ENCODE measurements at regions not wholly inside any gene's neighbourhood (a gene's known extent, or its start where the extent isn't known, plus 50 kb on each side); places are given as distances from the start of the nearest gene placed in this dataset.
"Not testable (repeated sequence)": the region's sequence is repeated elsewhere in the genome, so short reads cannot be mapped to it uniquely, and the experiment has no call there.

DNA sequence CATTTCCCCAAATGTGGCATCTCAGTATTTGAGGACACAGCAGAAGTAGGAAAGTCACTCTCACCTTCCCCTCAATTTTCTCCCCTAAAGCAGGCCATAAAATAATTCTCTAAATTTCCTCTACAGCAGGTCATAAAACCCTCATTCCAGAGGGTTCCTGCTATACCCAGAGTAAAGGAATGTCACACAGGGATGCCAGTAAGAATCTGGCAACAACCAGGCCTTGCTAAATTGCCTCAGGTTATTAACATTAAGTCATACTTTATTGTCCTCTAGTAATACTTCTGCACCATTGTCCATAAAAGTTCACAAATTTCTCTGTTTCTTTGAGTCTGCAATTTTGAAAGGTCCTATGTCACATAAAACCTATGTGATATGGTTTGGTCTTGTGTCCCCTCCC, 685.7 kb upstream of the SLIT2 start:
- Histone ChIP-seq H3K79me2 (ENCODE audit: insufficient read depth, low read length) (no peaks in the 10 kb centered on the region), H3K4me2 (ENCODE audit: low read depth, low read length, poor library complexity, severe bottlenecking) (no peak overlapping the region), H3K4me3 (ENCODE audit: low read length, poor library complexity, severe bottlenecking) (no peak overlapping the region), H4K20me1 (ENCODE audit: insufficient read depth, low read length, poor library complexity, severe bottlenecking) (no peaks in the 10 kb centered on the region), H3K27me3 (ENCODE audit: insufficient read depth, low read length, poor library complexity, severe bottlenecking) (no peaks in the 10 kb centered on the region), H3K9ac (ENCODE audit: low read depth, low read length, poor library complexity, severe bottlenecking) (no peak overlapping the region), H3K9me2 (replicated peaks; ENCODE audit: low read depth, low read length) (no peaks in the 10 kb centered on the region), H2AFZ (ENCODE audit: low read length) (no peak overlapping the region), H3K9me3 (ENCODE audit: insufficient read depth, low read depth, low read length) (no peaks in the 10 kb centered on the region), H3F3A (ENCODE audit: low read depth) (no peaks in the 10 kb centered on the region), H3K36me3 (ENCODE audit: insufficient read depth, low read length) (no peaks in the 10 kb centered on the region), H3K4me1 (ENCODE audit: insufficient read depth, low read length, poor library complexity, severe bottlenecking) (no peaks in the 10 kb centered on the region)
- TF ChIP-seq EZH2phosphoT487 (IDR thresholded peaks at IDR 0.05; ENCODE audit: borderline replicate concordance) = no peak
- TF ChIP-seq, protein P1, sequence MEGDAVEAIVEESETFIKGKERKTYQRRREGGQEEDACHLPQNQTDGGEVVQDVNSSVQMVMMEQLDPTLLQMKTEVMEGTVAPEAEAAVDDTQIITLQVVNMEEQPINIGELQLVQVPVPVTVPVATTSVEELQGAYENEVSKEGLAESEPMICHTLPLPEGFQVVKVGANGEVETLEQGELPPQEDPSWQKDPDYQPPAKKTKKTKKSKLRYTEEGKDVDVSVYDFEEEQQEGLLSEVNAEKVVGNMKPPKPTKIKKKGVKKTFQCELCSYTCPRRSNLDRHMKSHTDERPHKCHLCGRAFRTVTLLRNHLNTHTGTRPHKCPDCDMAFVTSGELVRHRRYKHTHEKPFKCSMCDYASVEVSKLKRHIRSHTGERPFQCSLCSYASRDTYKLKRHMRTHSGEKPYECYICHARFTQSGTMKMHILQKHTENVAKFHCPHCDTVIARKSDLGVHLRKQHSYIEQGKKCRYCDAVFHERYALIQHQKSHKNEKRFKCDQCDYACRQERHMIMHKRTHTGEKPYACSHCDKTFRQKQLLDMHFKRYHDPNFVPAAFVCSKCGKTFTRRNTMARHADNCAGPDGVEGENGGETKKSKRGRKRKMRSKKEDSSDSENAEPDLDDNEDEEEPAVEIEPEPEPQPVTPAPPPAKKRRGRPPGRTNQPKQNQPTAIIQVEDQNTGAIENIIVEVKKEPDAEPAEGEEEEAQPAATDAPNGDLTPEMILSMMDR (conservative IDR thresholded peaks at IDR 0.05; ENCODE audit: low read length) = no peak

DNA sequence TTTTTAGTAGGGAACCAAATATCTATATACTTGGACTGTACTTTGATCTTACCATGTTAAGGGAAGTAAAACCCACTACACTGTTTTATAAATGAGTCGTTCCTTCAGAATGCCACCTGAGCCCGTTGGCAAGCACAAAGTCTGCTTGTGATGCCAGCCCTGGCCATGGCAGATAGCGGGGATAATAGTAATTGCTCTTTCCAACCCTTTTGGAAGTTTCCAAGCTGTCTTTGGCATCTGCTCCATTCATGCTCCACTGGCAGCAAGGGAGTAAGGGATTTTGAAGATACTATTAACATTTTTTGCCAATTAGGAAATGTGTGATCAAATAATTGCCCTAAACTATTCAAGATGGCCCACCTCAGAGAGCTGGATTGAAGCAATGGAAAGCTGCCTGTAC, 689.2 kb upstream of the SLIT2 start:
- TF ChIP-seq, protein P1 (conservative IDR thresholded peaks at IDR 0.05; ENCODE audit: low read length) = no peak
- TF ChIP-seq EZH2phosphoT487 (IDR thresholded peaks at IDR 0.05; ENCODE audit: borderline replicate concordance) = no peak
- H3K4me3 ChIP-seq (ENCODE audit: low read length, poor library complexity, severe bottlenecking) = no peak overlapping the region
- no peaks in the 10 kb centered on the region for H3K9me2 ChIP-seq (replicated peaks; ENCODE audit: low read depth, low read length)
- H4K20me1 ChIP-seq (ENCODE audit: insufficient read depth, low read length, poor library complexity, severe bottlenecking) = no peaks in the 10 kb centered on the region
- no peak overlapping the region for H3K9ac ChIP-seq (ENCODE audit: low read depth, low read length, poor library complexity, severe bottlenecking)
- no peak overlapping the region for H3K4me2 ChIP-seq (ENCODE audit: low read depth, low read length, poor library complexity, severe bottlenecking)
- H3K79me2 ChIP-seq (ENCODE audit: insufficient read depth, low read length) = no peaks in the 10 kb centered on the region
- no peak overlapping the region for H2AFZ ChIP-seq (ENCODE audit: low read length)
- H3K27me3 ChIP-seq (ENCODE audit: insufficient read depth, low read length, poor library complexity, severe bottlenecking) = no peaks in the 10 kb centered on the region
- H3F3A ChIP-seq (ENCODE audit: low read depth) = no peaks in the 10 kb centered on the region
- no peaks in the 10 kb centered on the region for H3K4me1 ChIP-seq (ENCODE audit: insufficient read depth, low read length, poor library complexity, severe bottlenecking)
- no peaks in the 10 kb centered on the region for H3K36me3 ChIP-seq (ENCODE audit: insufficient read depth, low read length)
- no peaks in the 10 kb centered on the region for H3K9me3 ChIP-seq (ENCODE audit: insufficient read depth, low read depth, low read length)

DNA sequence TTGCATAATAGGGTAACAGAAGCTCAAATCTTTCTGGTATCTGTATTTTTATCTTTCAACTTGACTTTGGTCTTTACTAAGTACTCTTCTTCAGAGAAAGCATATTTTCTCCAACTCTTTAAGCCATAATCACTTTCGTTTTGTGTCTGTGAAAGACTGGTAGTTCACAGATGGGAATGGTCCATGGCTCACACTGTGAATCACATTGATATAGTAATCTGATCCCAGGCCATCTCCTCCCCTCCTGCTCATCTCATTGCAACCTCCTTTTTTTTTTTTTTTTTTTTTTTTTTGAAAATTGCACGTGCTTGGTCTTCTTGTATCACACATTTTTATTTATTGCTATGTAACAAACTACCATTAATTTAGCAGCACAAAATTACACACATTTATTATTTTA, 694.5 kb upstream of the SLIT2 start:
- no peak overlapping the region for H2AFZ ChIP-seq (ENCODE audit: low read length)
- H3K4me1 ChIP-seq (ENCODE audit: insufficient read depth, low read length, poor library complexity, severe bottlenecking) = no peaks in the 10 kb centered on the region
- H3K27me3 ChIP-seq (ENCODE audit: insufficient read depth, low read length, poor library complexity, severe bottlenecking) = no peaks in the 10 kb centered on the region
- H3K79me2 ChIP-seq (ENCODE audit: insufficient read depth, low read length) = no peaks in the 10 kb centered on the region
- H3K9me3 ChIP-seq (ENCODE audit: insufficient read depth, low read depth, low read length) = no peaks in the 10 kb centered on the region
- no peaks in the 10 kb centered on the region for H3K9me2 ChIP-seq (replicated peaks; ENCODE audit: low read depth, low read length)
- H3K4me3 ChIP-seq (ENCODE audit: low read length, poor library complexity, severe bottlenecking) = no peak overlapping the region
- no peaks in the 10 kb centered on the region for H3K36me3 ChIP-seq (ENCODE audit: insufficient read depth, low read length)
- TF ChIP-seq, protein P1 (conservative IDR thresholded peaks at IDR 0.05; ENCODE audit: low read length) = no peak
- TF ChIP-seq EZH2phosphoT487 (IDR thresholded peaks at IDR 0.05; ENCODE audit: borderline replicate concordance) = no peak
- no peak overlapping the region for H3K4me2 ChIP-seq (ENCODE audit: low read depth, low read length, poor library complexity, severe bottlenecking)
- no peaks in the 10 kb centered on the region for H3F3A ChIP-seq (ENCODE audit: low read depth)
- H3K9ac ChIP-seq (ENCODE audit: low read depth, low read length, poor library complexity, severe bottlenecking) = no peak overlapping the region
- H4K20me1 ChIP-seq (ENCODE audit: insufficient read depth, low read length, poor library complexity, severe bottlenecking) = no peaks in the 10 kb centered on the region

DNA sequence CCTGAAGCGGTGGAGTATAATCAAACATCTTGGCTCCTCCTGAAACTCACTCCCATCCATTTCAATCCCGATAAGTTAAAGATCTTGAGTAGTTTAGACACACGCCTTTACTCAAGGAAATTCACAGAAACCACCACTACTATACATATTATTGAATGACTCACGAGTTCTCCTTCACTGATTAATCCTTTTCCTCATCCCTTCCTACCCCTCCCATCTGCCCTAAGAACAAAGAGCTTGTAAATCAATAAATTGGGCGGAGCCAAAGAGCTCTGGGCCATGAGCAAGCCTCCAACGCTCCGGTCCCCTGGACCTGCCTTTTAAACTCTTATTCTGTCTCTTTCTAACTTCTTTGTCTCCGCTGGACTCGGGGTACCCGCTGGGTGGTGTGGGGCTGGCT, 695.4 kb upstream of the SLIT2 start:
- H3K4me3 ChIP-seq (ENCODE audit: low read length, poor library complexity, severe bottlenecking); H3K4me1 ChIP-seq (ENCODE audit: insufficient read depth, low read length, poor library complexity, severe bottlenecking); H2AFZ ChIP-seq (ENCODE audit: low read length); H3K79me2 ChIP-seq (ENCODE audit: insufficient read depth, low read length); H3K27me3 ChIP-seq (ENCODE audit: insufficient read depth, low read length, poor library complexity, severe bottlenecking); H3K9me2 ChIP-seq (replicated peaks; ENCODE audit: low read depth, low read length); H3K36me3 ChIP-seq (ENCODE audit: insufficient read depth, low read length); H3K9ac ChIP-seq (ENCODE audit: low read depth, low read length, poor library complexity, severe bottlenecking); H3F3A ChIP-seq (ENCODE audit: low read depth); H3K4me2 ChIP-seq (ENCODE audit: low read depth, low read length, poor library complexity, severe bottlenecking); H3K9me3 ChIP-seq (ENCODE audit: insufficient read depth, low read depth, low read length); H4K20me1 ChIP-seq (ENCODE audit: insufficient read depth, low read length, poor library complexity, severe bottlenecking): not testable (repeated sequence)

Data from Loucy (cell line).